ENCODE measurements at regions not wholly inside any gene's neighbourhood (a gene's known extent, or its start where the extent isn't known, plus 50 kb on each side); places are given as distances from the start of the nearest gene placed in this dataset.
A peak's percentile ranks its signal among the peaks of the same experiment; 100 is the strongest.

- Histone ChIP-seq H2AFZ (ENCODE audit: low read length) (no peak overlapping the region), H3K14ac (ENCODE audit: insufficient read length) (no peak overlapping the region), H3K4me1 (replicated peaks in 1 of 4; ENCODE audit: control insufficient read depth in 3 of 4, insufficient read depth in 4 of 4, low read length in 3 of 4) (peaks cover 0 to 11% (median 1%) of the 10 kb centered on the region in 4 experiments; a peak in 2 of 7 replicates), H4K8ac (ENCODE audit: extremely low read depth, insufficient read depth, low read length) (no peak overlapping the region), H3K23me2 (ENCODE audit: low read depth, low read length) (no peaks in the 10 kb centered on the region), H2BK12ac (ENCODE audit: low read depth, low read length) (no peak overlapping the region; the same call in 1 of the 2 replicates), H3K18ac (ENCODE audit: extremely low read depth, low read length) (no peak overlapping the region), H4K91ac (replicated peaks; ENCODE audit: insufficient read length, low read length) (no peak overlapping the region), H3K27ac (ENCODE audit: low read depth, low read length) (no peak overlapping the region), H3K79me1 (ENCODE audit: low read depth, low read length) (no peaks in the 10 kb centered on the region), H2BK15ac (ENCODE audit: low read length) (no peak overlapping the region), H2AK5ac (ENCODE audit: low read depth, low read length) (no peak overlapping the region), H3K23ac (ENCODE audit: insufficient read length) (no peak overlapping the region), H3K9ac (replicated peaks in 1 of 4; ENCODE audit: extremely low read depth in 1 of 4, low read depth in 3 of 4, low read length in 3 of 4) (no peak overlapping the region), H4K5ac (ENCODE audit: insufficient read length, low read depth, low read length) (no peak overlapping the region), H3K4me2 (ENCODE audit: insufficient read depth in 1 of 2, low read depth in 2 of 2, low read length in 2 of 2) (0 out of 4 replicates have a peak overlapping the region, but pooled peaks of 1 of the 2 experiments have one; percentile 3), H3K4ac (replicated peaks; ENCODE audit: insufficient read length, low read depth, low read length) (no peak overlapping the region), H3K56ac (replicated peaks; ENCODE audit: insufficient read length, low read depth, low read length) (no peak overlapping the region), H3K36me3 (ENCODE audit: control insufficient read depth in 2 of 4, insufficient read depth in 4 of 4, low read length in 3 of 4) (no peaks in the 10 kb centered on the region), H3K27me3 (replicated peaks in 1 of 4; ENCODE audit: control insufficient read depth in 3 of 4, extremely low read depth in 1 of 4, insufficient read depth in 3 of 4, low read length in 3 of 4) (no peaks in the 10 kb centered on the region), H2BK120ac (replicated peaks; ENCODE audit: low read depth, low read length) (no peak overlapping the region), H4K20me1 (replicated peaks in 1 of 2; ENCODE audit: control insufficient read depth in 1 of 2, insufficient read depth in 2 of 2, low read length in 2 of 2) (no peaks in the 10 kb centered on the region), H2BK20ac (ENCODE audit: low read length) (no peak overlapping the region), H2BK5ac (ENCODE audit: low read depth, low read length) (no peak overlapping the region), H3K79me2 (ENCODE audit: control insufficient read depth in 1 of 2, insufficient read depth in 2 of 2, low read length in 2 of 2) (no peaks in the 10 kb centered on the region), H3K4me3 (ENCODE audit: extremely low read depth in 1 of 4, insufficient read depth in 2 of 4, low read depth in 3 of 4, low read length in 4 of 4) (no peak overlapping the region), H3K9me3 (ENCODE audit: insufficient read depth in 2 of 2, low read depth in 1 of 2, low read length in 1 of 2) (no peaks in the 10 kb centered on the region)
- ChIA-PET POLR2A (ENCODE audit: partially characterized antibody) (no interaction called here), CTCF (ENCODE audit: partially characterized antibody) (interaction anchor here (0.9 to 1.5 kb wide), 2 partner anchors 9 to 125 kb away, joined by 3 to 7 read pairs; no protein-coding TSS in a partner anchor)
- DNase-seq (ENCODE audit: low read depth in 1 of 2, low spot score in 2 of 2) (no peak), FAIRE-seq (peak; percentile 75)
- 53% methylated on average over 5 of the region's 5 CpGs; no CpG with 5 or more reads in 1 of the 2 experiments for WGBS, 2 experiments (ENCODE audit: extremely low coverage in 1 of 2, insufficient coverage in 1 of 2, insufficient read length in 1 of 2, insufficient replicate concordance in 2 of 2, low coverage in 1 of 2, low lambda C conversion rate in 2 of 2, missing lambda C conversion rate in 1 of 2)
- TF ChIP-seq POU5F1 (IDR thresholded peaks at IDR 0.05; ENCODE audit: low read depth, low read length) (no peak), ATF3 (IDR thresholded peaks at IDR 0.05; ENCODE audit: insufficient read depth, low read depth, low read length) (no peak), EZH2 (IDR thresholded peaks at IDR 0.05; ENCODE audit: low read depth, low read length, severe bottlenecking) (no peak), YY1 (IDR thresholded peaks at IDR 0.05; ENCODE audit: low read depth, low read length) (no peak), BACH1 (IDR thresholded peaks at IDR 0.05; ENCODE audit: low read length) (no peak), NRF1 (IDR thresholded peaks at IDR 0.05; ENCODE audit: low read depth, low read length) (no peak), CTBP2 (IDR thresholded peaks at IDR 0.05; ENCODE audit: borderline replicate concordance, insufficient read depth, insufficient read length, low read length) (no peak), EGR1 (IDR thresholded peaks at IDR 0.05; ENCODE audit: borderline replicate concordance, low read depth, low read length) (no peak), NANOG (IDR thresholded peaks at IDR 0.05; ENCODE audit: insufficient read depth, low read depth, low read length, poor library complexity, severe bottlenecking) (no peak), CBX8 (IDR thresholded peaks at IDR 0.05; ENCODE audit: borderline replicate concordance, low read depth, low read length) (no peak), ZNF274 (IDR thresholded peaks at IDR 0.05; ENCODE audit: borderline replicate concordance, extremely low read depth, low read length) (no peak), JUN (IDR thresholded peaks at IDR 0.05; ENCODE audit: low read depth, low read length) (no peak), POLR2A (IDR thresholded peaks at IDR 0.05; ENCODE audit: control extremely low read depth in 1 of 2, low read depth in 2 of 2, low read length in 2 of 2) (no peak)
Observed at GRCh38 chr6:97850458-97851212, 567.6 kb upstream of the MMS22L start.
